HG02981 (cell line): ENCODE measurements at regions not wholly inside any gene's neighbourhood (a gene's known extent, or its start where the extent isn't known, plus 50 kb on each side); places are given as distances from the start of the nearest gene placed in this dataset.

Source experiments
- ATAC-seq: cut with Tn5 transposase; IDR thresholded peaks from one replicate; pipeline ENCODE4 v1.9.1; 2021; ENCODE audit warnings: mild to moderate bottlenecking, moderate library complexity; ENCODE audit not compliant: unreplicated experiment

GRCh38 chr4:18077808-18078207 is 56.3 kb upstream of the LCORL start:
- ATAC-seq, result no peak

- ATAC-seq, result peak; percentile 58
Observed at GRCh38 chr4:18075823-18076433, 54.4 kb upstream of the LCORL start.

- no peak for ATAC-seq
Observed at GRCh38 chr4:18071894-18072293, 50.3 kb upstream of the LCORL start.
